Trophoblast cell (in vitro differentiated cells and primary cell): ENCODE measurements at regions not wholly inside any gene's neighbourhood (a gene's known extent, or its start where the extent isn't known, plus 50 kb on each side); places are given as distances from the start of the nearest gene placed in this dataset.

Experiments
- DNase-seq, 2 donors: peaks; one replicate each; pipeline ENCODE4 v3.0.0-alpha.2; 2016
- H2AFZ ChIP-seq: 2 replicates; pipeline ENCODE4 v1.6.1; 2013; ENCODE audit warnings: low read length, moderate library complexity, mild to moderate bottlenecking; ENCODE audit not compliant: insufficient read depth, poor library complexity
- H2AK5ac ChIP-seq: 2 replicates; pipeline ENCODE4 v1.6.1; 2013; ENCODE audit warnings: mild to moderate bottlenecking, low read length
- H2BK120ac ChIP-seq: 2 replicates; pipeline ENCODE4 v1.6.1; 2013; ENCODE audit warnings: low read length, mild to moderate bottlenecking, moderate library complexity; ENCODE audit not compliant: insufficient read depth, poor library complexity
- H2BK12ac ChIP-seq: 2 replicates; pipeline ENCODE4 v1.6.1; 2013; ENCODE audit warnings: mild to moderate bottlenecking, low read length, moderate library complexity
- H2BK5ac ChIP-seq: 2 replicates; pipeline ENCODE4 v1.6.1; 2013; ENCODE audit warnings: low read length, low read depth, moderate library complexity, mild to moderate bottlenecking; ENCODE audit not compliant: poor library complexity
- H3K14ac ChIP-seq: 2 replicates; pipeline ENCODE4 v1.6.1; 2013; ENCODE audit warnings: mild to moderate bottlenecking, low read length
- H3K18ac ChIP-seq: 2 replicates; pipeline ENCODE4 v1.6.1; 2013; ENCODE audit warnings: mild to moderate bottlenecking, low read length
- H3K23ac ChIP-seq: 2 replicates; pipeline ENCODE4 v1.6.1; 2013; ENCODE audit warnings: low read length
- H3K27ac ChIP-seq: 2 replicates; pipeline ENCODE4 v1.5.1; 2013; ENCODE audit warnings: low read depth, mild to moderate bottlenecking, inconsistent platforms, low read length, moderate library complexity
- H3K27me3 ChIP-seq: 2 replicates; pipeline ENCODE4 v1.6.1; 2013; ENCODE audit warnings: inconsistent platforms, mild to moderate bottlenecking, low read length, moderate library complexity; ENCODE audit not compliant: insufficient read depth
- H3K36me3 ChIP-seq, 2 experiments: 1 replicate in 1 of 2; 2 replicates in 1 of 2; pipeline ENCODE4 v1.6.1; 2013; ENCODE audit warnings: low read length in 2 of 2, mild to moderate bottlenecking in 2 of 2, moderate library complexity in 1 of 2; ENCODE audit not compliant: insufficient read depth in 2 of 2, control insufficient read depth in 1 of 2
- H3K4ac ChIP-seq: 2 replicates; pipeline ENCODE4 v1.6.1; 2013; ENCODE audit warnings: low read depth, mild to moderate bottlenecking, low read length, moderate library complexity
- H3K4me1 ChIP-seq, 2 experiments: 1 replicate in 1 of 2; 2 replicates in 1 of 2; pipeline ENCODE4 v1.6.1; 2013; ENCODE audit warnings: low read length in 2 of 2, mild to moderate bottlenecking in 2 of 2, moderate library complexity in 1 of 2; ENCODE audit not compliant: insufficient read depth in 2 of 2, control insufficient read depth in 1 of 2
- H3K4me2 ChIP-seq: 2 replicates; pipeline ENCODE4 v1.6.1; 2013; ENCODE audit warnings: inconsistent platforms, mild to moderate bottlenecking, low read length, moderate library complexity
- H3K4me3 ChIP-seq: 2 replicates; pipeline ENCODE4 v1.5.1; 2013; ENCODE audit warnings: mild to moderate bottlenecking, low read depth, low read length, inconsistent platforms
- H3K79me1 ChIP-seq: one replicate; pipeline ENCODE4 v1.6.1; 2013; ENCODE audit warnings: low read length
- H3K79me2 ChIP-seq: 2 replicates; pipeline ENCODE4 v1.6.1; 2013; ENCODE audit warnings: low read length, mild to moderate bottlenecking; ENCODE audit not compliant: control insufficient read depth, insufficient read depth, poor library complexity
- H3K9ac ChIP-seq: 2 replicates; pipeline ENCODE4 v1.6.1; 2013; ENCODE audit warnings: mild to moderate bottlenecking, low read length
- H3K9me3 ChIP-seq: 2 replicates; pipeline ENCODE4 v1.6.1; 2013; ENCODE audit warnings: low read depth, mild to moderate bottlenecking, control low read depth, inconsistent platforms, low read length; ENCODE audit not compliant: insufficient read depth
- H4K12ac ChIP-seq: 2 replicates; pipeline ENCODE4 v1.6.1; 2013; ENCODE audit warnings: low read depth, mild to moderate bottlenecking, low read length, moderate library complexity
- H4K8ac ChIP-seq: 2 replicates; pipeline ENCODE4 v1.6.1; 2013; ENCODE audit warnings: low read depth, mild to moderate bottlenecking, low read length, moderate library complexity
- H4K91ac ChIP-seq: one replicate; pipeline ENCODE4 v1.6.1; 2013; ENCODE audit warnings: low read depth, mild to moderate bottlenecking, low read length, moderate library complexity
- WGBS: extraction: QIAGEN DNeasy Blood & Tissue Kit; methylation state at CpG from one replicate; pipeline ENCODE4 v1.1.7; 2013; ENCODE audit warnings: missing lambda C conversion rate; ENCODE audit not compliant: insufficient read length, insufficient coverage; ENCODE audit errors: extremely low coverage; 5-methylcytosine and 5-hydroxymethylcytosine counted together

DNA sequence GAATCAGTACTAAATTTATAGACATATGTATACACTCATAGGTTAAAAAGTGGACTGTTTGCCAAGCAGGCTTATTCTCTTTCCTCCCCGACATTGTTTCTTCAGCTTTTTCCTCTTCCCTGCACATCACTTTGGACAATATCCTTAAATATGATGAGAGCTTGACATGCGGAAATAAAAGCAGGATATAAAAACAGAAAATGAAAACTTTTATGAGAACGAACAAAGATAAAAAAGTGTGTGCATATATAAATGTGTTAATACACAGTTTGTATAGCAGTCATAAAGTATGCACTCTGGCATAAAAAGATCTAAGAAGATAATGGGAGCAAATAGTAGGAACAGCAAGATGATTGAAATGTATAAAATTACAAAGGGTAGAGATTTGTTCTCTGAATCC, 86.4 kb upstream of the IFNE start:
- Histone ChIP-seq H2BK5ac (no peak overlapping the region), H3K23ac (no peak overlapping the region), H2AK5ac (no peak overlapping the region), H3K9ac (no peak overlapping the region), H4K91ac (no peak overlapping the region), H4K8ac (no peak overlapping the region), H3K9me3 (no peaks in the 10 kb centered on the region), H3K14ac (no peak overlapping the region), H2BK120ac (no peak overlapping the region), H3K4ac (no peak overlapping the region), H2BK12ac (no peak overlapping the region), H3K79me1 (no peaks in the 10 kb centered on the region), H3K79me2 (no peaks in the 10 kb centered on the region), H3K18ac (no peak overlapping the region), H4K12ac (no peak overlapping the region), H3K27me3 (no peaks in the 10 kb centered on the region), H3K36me3 (no peaks in the 10 kb centered on the region), H2AFZ (no peak overlapping the region), H3K4me3 (no peak overlapping the region), H3K27ac (no peak overlapping the region), H3K4me2 (no peak overlapping the region), H3K4me1 (no peaks in the 10 kb centered on the region)
- WGBS, result no CpG with 5 or more reads among the region's 3 CpGs
- no peak for DNase-seq

DNA sequence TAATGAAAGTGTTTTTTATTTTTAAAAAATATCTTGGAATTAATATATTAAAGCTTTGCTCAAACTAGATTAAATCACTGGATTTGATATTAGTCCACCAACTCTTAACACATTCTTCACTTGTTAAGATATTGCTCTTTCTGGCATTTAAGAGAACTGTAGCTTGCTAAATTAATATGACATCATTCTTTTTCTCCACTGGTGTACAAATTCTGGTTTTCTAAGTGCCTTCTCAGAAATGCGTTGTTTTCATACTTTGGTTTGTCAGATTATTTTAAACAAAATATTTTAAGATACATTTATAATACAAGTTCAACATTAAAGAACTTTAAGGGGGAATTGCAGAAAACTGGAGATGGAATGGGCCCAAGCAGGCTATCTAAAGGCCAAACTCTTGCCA, 87.6 kb upstream of the IFNE start:
- H4K12ac ChIP-seq, result no peak overlapping the region
- H3K27ac ChIP-seq, result no peak overlapping the region
- H2AFZ ChIP-seq, result no peak overlapping the region
- H4K8ac ChIP-seq, result no peak overlapping the region
- DNase-seq, result no peak
- H3K4me1 ChIP-seq, result no peaks in the 10 kb centered on the region
- no peak overlapping the region for H4K91ac ChIP-seq
- H3K4me2 ChIP-seq, result no peak overlapping the region
- no peak overlapping the region for H2AK5ac ChIP-seq
- no peaks in the 10 kb centered on the region for H3K36me3 ChIP-seq
- no peaks in the 10 kb centered on the region for H3K27me3 ChIP-seq
- no peak overlapping the region for H2BK5ac ChIP-seq
- no peak overlapping the region for H3K4ac ChIP-seq
- H3K18ac ChIP-seq, result no peak overlapping the region
- H3K79me1 ChIP-seq, result no peaks in the 10 kb centered on the region
- H3K79me2 ChIP-seq, result no peaks in the 10 kb centered on the region
- no peak overlapping the region for H3K14ac ChIP-seq
- no CpG with 5 or more reads among the region's 1 CpG for WGBS
- H3K23ac ChIP-seq, result no peak overlapping the region
- H2BK12ac ChIP-seq, result no peak overlapping the region
- no peak overlapping the region for H3K9ac ChIP-seq
- no peak overlapping the region for H3K4me3 ChIP-seq
- no peaks in the 10 kb centered on the region for H3K9me3 ChIP-seq
- H2BK120ac ChIP-seq, result no peak overlapping the region

DNA sequence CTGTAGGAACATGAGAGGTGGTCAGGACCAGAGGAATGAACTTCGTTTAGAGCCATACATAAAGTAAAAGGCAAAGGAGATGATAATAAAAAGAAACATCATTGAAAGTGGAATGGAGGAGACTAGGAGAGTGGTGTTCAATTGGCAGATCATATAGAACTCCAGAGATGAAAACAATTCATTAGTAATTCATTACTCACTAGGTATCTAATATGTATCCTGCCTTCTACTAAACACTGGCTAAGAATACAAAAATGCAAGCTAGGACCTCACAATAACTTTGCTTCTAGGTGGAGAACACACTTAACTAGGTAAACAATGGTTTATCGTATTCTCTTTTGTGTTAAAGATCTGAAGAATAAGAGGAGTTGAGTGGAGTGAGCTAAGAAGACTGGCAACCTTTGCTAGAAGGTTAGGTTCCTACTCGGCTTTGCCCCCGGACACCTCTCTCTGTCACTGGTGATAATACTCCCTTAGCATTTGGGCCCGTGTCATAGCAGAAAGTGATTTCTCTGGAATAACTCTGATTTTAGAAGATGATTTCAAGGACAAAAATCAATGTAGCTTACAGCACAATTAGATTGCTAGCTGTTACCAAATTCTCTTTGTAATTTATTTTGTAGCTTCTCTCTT, 88.6 kb upstream of the IFNE start:
- no CpG with 5 or more reads among the region's 5 CpGs for WGBS
- peaks cover 4% of the 10 kb centered on the region for H3K79me1 ChIP-seq

DNA sequence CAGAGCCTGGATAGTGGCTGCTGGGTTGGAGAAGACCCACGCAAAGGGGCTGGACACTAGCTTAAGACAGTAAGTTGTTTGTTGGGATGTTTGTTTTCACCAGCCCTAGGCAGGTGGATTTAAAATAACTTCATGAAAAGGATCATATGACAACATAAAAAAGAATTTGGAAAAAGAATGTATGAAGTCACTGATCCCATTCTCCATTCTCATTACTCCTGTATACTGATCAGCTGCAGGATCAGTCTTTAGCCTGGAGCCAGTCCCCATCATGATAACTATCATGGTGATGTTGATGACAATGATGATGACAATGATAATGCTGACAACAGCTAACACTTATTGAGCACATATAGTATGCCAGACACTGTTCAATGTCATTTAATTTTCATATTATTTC, 92.1 kb upstream of the IFNE start:
- Histone ChIP-seq H3K79me2 (no peaks in the 10 kb centered on the region), H3K18ac (no peak overlapping the region), H2BK12ac (no peak overlapping the region), H2AK5ac (no peak overlapping the region), H3K9me3 (no peaks in the 10 kb centered on the region), H2BK5ac (no peak overlapping the region), H4K8ac (no peak overlapping the region), H3K79me1 (peaks cover 10% of the 10 kb centered on the region), H3K4me3 (no peak overlapping the region), H3K23ac (no peak overlapping the region), H3K36me3 (no peaks in the 10 kb centered on the region), H3K4me1 (peaks cover 6% of the 10 kb centered on the region in 2 experiments), H2BK120ac (no peak overlapping the region), H3K27ac (no peak overlapping the region), H3K14ac (no peak overlapping the region), H4K12ac (no peak overlapping the region), H3K4me2 (no peak overlapping the region), H3K27me3 (no peaks in the 10 kb centered on the region), H3K9ac (no peak overlapping the region), H2AFZ (no peak overlapping the region), H3K4ac (no peak overlapping the region), H4K91ac (no peak overlapping the region)
- WGBS, result no CpG with 5 or more reads among the region's 1 CpG
- peak; percentile 54 to 78 for DNase-seq

More for the DNA sequence above, 88.6 kb upstream of the IFNE start:
- Histone ChIP-seq H3K4me2 (no peak overlapping the region), H3K4ac (no peak overlapping the region), H3K23ac (no peak overlapping the region), H4K8ac (no peak overlapping the region), H3K18ac (no peak overlapping the region), H4K91ac (no peak overlapping the region), H3K79me2 (no peaks in the 10 kb centered on the region), H2BK5ac (no peak overlapping the region), H3K14ac (no peak overlapping the region), H2AK5ac (no peak overlapping the region), H2BK12ac (no peak overlapping the region), H3K9me3 (no peaks in the 10 kb centered on the region), H3K9ac (no peak overlapping the region), H3K27me3 (no peaks in the 10 kb centered on the region), H3K4me3 (no peak overlapping the region), H3K4me1 (peaks cover 3 to 4% of the 10 kb centered on the region in 2 experiments), H3K36me3 (no peaks in the 10 kb centered on the region), H2AFZ (no peak overlapping the region), H2BK120ac (no peak overlapping the region), H4K12ac (no peak overlapping the region), H3K27ac (no peak overlapping the region)
- DNase-seq, result no peak
